Activated naive CD4-positive, alpha-beta T cell treated with anti-CD3 and anti-CD28 coated beads for 36 hours (primary cell): ENCODE measurements at regions not wholly inside any gene's neighbourhood (a gene's known extent, or its start where the extent isn't known, plus 50 kb on each side); places are given as distances from the start of the nearest gene placed in this dataset.
"Not testable (repeated sequence)": the region's sequence is repeated elsewhere in the genome, so short reads cannot be mapped to it uniquely, and the experiment has no call there.

Source experiments
- CTCF ChIA-PET: fragments of 350-600 bp; sonication (Branson Sonifier 250); formaldehyde crosslinking; loops from one replicate; lab custom pipeline; 2021; ENCODE audit warnings: antibody characterized with exemption; lab: Charles Lee
- DNase-seq: peaks from one replicate; pipeline ENCODE4 v3.0.0-alpha.2; 2020
- H3K27ac Mint-ChIP-seq: one replicate; pipeline ENCODE4 v1.8.0; 2021; ENCODE audit warnings: mild to moderate bottlenecking, mixed read lengths
- H3K27me3 Mint-ChIP-seq: one replicate; pipeline ENCODE4 v1.8.0; 2021; ENCODE audit warnings: low read depth, mixed read lengths
- H3K36me3 Mint-ChIP-seq: one replicate; pipeline ENCODE4 v1.8.0; 2021; ENCODE audit warnings: low read depth, mixed read lengths
- H3K4me1 Mint-ChIP-seq: one replicate; pipeline ENCODE4 v1.8.0; 2021; ENCODE audit warnings: low read depth, mixed read lengths
- H3K4me3 Mint-ChIP-seq: one replicate; pipeline ENCODE4 v1.8.0; 2021; ENCODE audit warnings: mild to moderate bottlenecking, moderate library complexity, mixed read lengths
- H3K9me3 Mint-ChIP-seq: one replicate; pipeline ENCODE4 v1.8.0; 2021; ENCODE audit warnings: mixed read lengths
- intact Hi-C: fragments of 100-400 bp; cut with micrococcal nuclease; formaldehyde crosslinking; loops from one replicate; pipeline ENCODE4 v1.15.1; 2023

GRCh38 chr3:20527368-20527767, 341.4 kb upstream of the SGO1 start:
- H3K4me1 Mint-ChIP-seq: no peaks in the 10 kb centered on the region
- no peak for DNase-seq
- H3K9me3 Mint-ChIP-seq: peaks cover 2% of the 10 kb centered on the region
- no peaks in the 10 kb centered on the region for H3K27me3 Mint-ChIP-seq
- H3K36me3 Mint-ChIP-seq: no peaks in the 10 kb centered on the region
- H3K4me3 Mint-ChIP-seq: no peak overlapping the region
- CTCF ChIA-PET: no interaction called here
- intact Hi-C loops: no loop called here
- H3K27ac Mint-ChIP-seq: no peak overlapping the region

- H3K27ac Mint-ChIP-seq: no peak overlapping the region
- CTCF ChIA-PET: interaction anchor here (1.2 kb wide), 1 partner anchor 13 kb away, joined by 7 read pairs; no protein-coding TSS in a partner anchor
- H3K4me3 Mint-ChIP-seq: no peak overlapping the region
Measured at GRCh38 chr3:20524328-20524727, 338.3 kb upstream of the SGO1 start.

GRCh38 chr3:20523293-20523692, 337.3 kb upstream of the SGO1 start:
- Mint-ChIP-seq H3K27me3 (no peaks in the 10 kb centered on the region), H3K4me1 (no peaks in the 10 kb centered on the region), H3K36me3 (no peaks in the 10 kb centered on the region), H3K4me3 (no peak overlapping the region), H3K9me3 (peaks cover 12% of the 10 kb centered on the region), H3K27ac (no peak overlapping the region)
- CTCF ChIA-PET: no interaction called here
- no peak for DNase-seq
- intact Hi-C loops: no loop called here

More at GRCh38 chr3:20524328-20524727, 338.3 kb upstream of the SGO1 start:
- Mint-ChIP-seq H3K27me3 (no peaks in the 10 kb centered on the region), H3K9me3 (peaks cover 12% of the 10 kb centered on the region), H3K36me3 (no peaks in the 10 kb centered on the region), H3K4me1 (no peaks in the 10 kb centered on the region)
- intact Hi-C loops: no loop called here
- DNase-seq: no peak

GRCh38 chr3:20517316-20517715, 331.3 kb upstream of the SGO1 start:
- CTCF ChIA-PET, H3K36me3 Mint-ChIP-seq, DNase-seq, H3K27ac Mint-ChIP-seq, H3K4me1 Mint-ChIP-seq, H3K4me3 Mint-ChIP-seq, H3K27me3 Mint-ChIP-seq, intact Hi-C loops: not testable (repeated sequence)
- H3K9me3 Mint-ChIP-seq: peaks cover 10% of the 10 kb centered on the region

GRCh38 chr3:20516311-20516710, 330.3 kb upstream of the SGO1 start:
- CTCF ChIA-PET: interaction anchor here (0.6 kb wide), 1 partner anchor 1425 kb away, joined by 5 read pairs; no protein-coding TSS in a partner anchor
- Mint-ChIP-seq H3K36me3 (peaks cover 3% of the 10 kb centered on the region), H3K27ac (no peak overlapping the region), H3K27me3 (no peaks in the 10 kb centered on the region), H3K9me3 (peaks cover 10% of the 10 kb centered on the region), H3K4me3 (no peak overlapping the region), H3K4me1 (no peaks in the 10 kb centered on the region)
- intact Hi-C loops: no loop called here
- no peak for DNase-seq

- H3K27me3 Mint-ChIP-seq: no peaks in the 10 kb centered on the region
Measured at GRCh38 chr3:20515834-20516233, 329.8 kb upstream of the SGO1 start.

GRCh38 chr3:20511863-20512505, 326.0 kb upstream of the SGO1 start:
- intact Hi-C loops: loop anchor here (1.0 to 5.0 kb wide), 2 partner anchors 1382 to 1605 kb away; no protein-coding TSS in a partner anchor
- no peak for DNase-seq
- no peak overlapping the region for H3K4me3 Mint-ChIP-seq
- no peaks in the 10 kb centered on the region for H3K27me3 Mint-ChIP-seq
- CTCF ChIA-PET: interaction anchor here (0.6 to 1.1 kb wide), 3 partner anchors 13 to 1529 kb away, joined by 3 to 7 read pairs (median 3); no protein-coding TSS in a partner anchor
- no peaks in the 10 kb centered on the region for H3K4me1 Mint-ChIP-seq
- no peak overlapping the region for H3K27ac Mint-ChIP-seq
- H3K36me3 Mint-ChIP-seq: peaks cover 3% of the 10 kb centered on the region
- H3K9me3 Mint-ChIP-seq: peaks cover 5% of the 10 kb centered on the region

More at GRCh38 chr3:20515834-20516233, 329.8 kb upstream of the SGO1 start:
- no peak overlapping the region for H3K27ac Mint-ChIP-seq
- intact Hi-C loops: no loop called here
- DNase-seq: no peak
- H3K4me3 Mint-ChIP-seq: no peak overlapping the region
- no peaks in the 10 kb centered on the region for H3K4me1 Mint-ChIP-seq
- H3K36me3 Mint-ChIP-seq: peaks cover 3% of the 10 kb centered on the region
- CTCF ChIA-PET: interaction anchor here (0.6 kb wide), 1 partner anchor 1426 kb away, joined by 5 read pairs; no protein-coding TSS in a partner anchor
- H3K9me3 Mint-ChIP-seq: peaks cover 10% of the 10 kb centered on the region

GRCh38 chr3:20510396-20510795, 324.4 kb upstream of the SGO1 start:
- no peaks in the 10 kb centered on the region for H3K4me1 Mint-ChIP-seq
- CTCF ChIA-PET: no interaction called here
- no peak overlapping the region for H3K27ac Mint-ChIP-seq
- DNase-seq: no peak
- peaks cover 10% of the 10 kb centered on the region for H3K9me3 Mint-ChIP-seq
- H3K36me3 Mint-ChIP-seq: peaks cover 3% of the 10 kb centered on the region
- intact Hi-C loops: loop anchor here (5.0 kb wide), 1 partner anchor 1607 kb away; no protein-coding TSS in a partner anchor
- no peaks in the 10 kb centered on the region for H3K27me3 Mint-ChIP-seq
- no peak overlapping the region for H3K4me3 Mint-ChIP-seq

GRCh38 chr3:20503394-20504082, 317.5 kb upstream of the SGO1 start:
- CTCF ChIA-PET: no interaction called here
- intact Hi-C loops: no loop called here
- no peaks in the 10 kb centered on the region for H3K4me1 Mint-ChIP-seq
- H3K9me3 Mint-ChIP-seq: peaks cover 39% of the 10 kb centered on the region
- H3K27ac Mint-ChIP-seq: no peak overlapping the region
- no peak overlapping the region for H3K4me3 Mint-ChIP-seq
- H3K27me3 Mint-ChIP-seq: no peaks in the 10 kb centered on the region
- no peaks in the 10 kb centered on the region for H3K36me3 Mint-ChIP-seq
- no peak for DNase-seq

- Mint-ChIP-seq H3K4me1 (no peaks in the 10 kb centered on the region), H3K36me3 (peaks cover 1% of the 10 kb centered on the region), H3K27me3 (no peaks in the 10 kb centered on the region), H3K4me3 (no peak overlapping the region), H3K9me3 (peaks cover 14% of the 10 kb centered on the region), H3K27ac (no peak overlapping the region)
- intact Hi-C loops: no loop called here
- DNase-seq: no peak
- CTCF ChIA-PET: interaction anchor here (0.6 kb wide), 1 partner anchor 1915 kb away, joined by 3 read pairs; no protein-coding TSS in a partner anchor
Measured at GRCh38 chr3:20490996-20491395, 305.0 kb upstream of the SGO1 start.

- intact Hi-C loops: no loop called here
- Mint-ChIP-seq H3K27ac (no peak overlapping the region), H3K36me3 (no peaks in the 10 kb centered on the region), H3K4me3 (no peak overlapping the region), H3K4me1 (no peaks in the 10 kb centered on the region), H3K9me3 (peaks cover 19% of the 10 kb centered on the region), H3K27me3 (no peaks in the 10 kb centered on the region)
- CTCF ChIA-PET: no interaction called here
- no peak for DNase-seq
Measured at GRCh38 chr3:20488151-20488550, 302.1 kb upstream of the SGO1 start.

- CTCF ChIA-PET: no interaction called here
- no peak for DNase-seq
- Mint-ChIP-seq H3K9me3 (peaks cover 33% of the 10 kb centered on the region), H3K4me1 (no peaks in the 10 kb centered on the region), H3K4me3 (no peak overlapping the region), H3K27me3 (no peaks in the 10 kb centered on the region), H3K36me3 (no peaks in the 10 kb centered on the region), H3K27ac (no peak overlapping the region)
- intact Hi-C loops: no loop called here
Measured at GRCh38 chr3:20484126-20484525, 298.1 kb upstream of the SGO1 start.
